ENCODE measurements at regions not wholly inside any gene's neighbourhood (a gene's known extent, or its start where the extent isn't known, plus 50 kb on each side); places are given as distances from the start of the nearest gene placed in this dataset.

DNA sequence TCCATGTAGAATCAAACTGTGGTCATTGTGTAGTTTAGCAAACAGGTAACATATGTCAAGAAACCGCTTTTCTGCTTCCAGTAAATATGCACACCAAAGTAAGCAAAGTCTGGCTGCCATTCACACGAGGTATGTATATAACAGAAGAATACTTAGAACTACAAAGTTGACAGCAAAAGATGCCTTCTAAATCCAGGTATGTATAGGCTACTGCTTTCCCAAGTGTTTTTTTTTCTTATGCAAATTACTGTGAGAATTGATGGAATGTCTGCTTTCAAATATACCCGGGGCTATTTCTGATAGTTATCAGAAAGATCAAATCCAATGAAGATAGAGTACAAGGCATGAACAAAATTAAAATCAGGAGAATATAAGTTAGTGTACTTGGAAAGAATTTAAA is 229.2 kb downstream of the HACE1 start:
- TF ChIP-seq, protein P1, sequence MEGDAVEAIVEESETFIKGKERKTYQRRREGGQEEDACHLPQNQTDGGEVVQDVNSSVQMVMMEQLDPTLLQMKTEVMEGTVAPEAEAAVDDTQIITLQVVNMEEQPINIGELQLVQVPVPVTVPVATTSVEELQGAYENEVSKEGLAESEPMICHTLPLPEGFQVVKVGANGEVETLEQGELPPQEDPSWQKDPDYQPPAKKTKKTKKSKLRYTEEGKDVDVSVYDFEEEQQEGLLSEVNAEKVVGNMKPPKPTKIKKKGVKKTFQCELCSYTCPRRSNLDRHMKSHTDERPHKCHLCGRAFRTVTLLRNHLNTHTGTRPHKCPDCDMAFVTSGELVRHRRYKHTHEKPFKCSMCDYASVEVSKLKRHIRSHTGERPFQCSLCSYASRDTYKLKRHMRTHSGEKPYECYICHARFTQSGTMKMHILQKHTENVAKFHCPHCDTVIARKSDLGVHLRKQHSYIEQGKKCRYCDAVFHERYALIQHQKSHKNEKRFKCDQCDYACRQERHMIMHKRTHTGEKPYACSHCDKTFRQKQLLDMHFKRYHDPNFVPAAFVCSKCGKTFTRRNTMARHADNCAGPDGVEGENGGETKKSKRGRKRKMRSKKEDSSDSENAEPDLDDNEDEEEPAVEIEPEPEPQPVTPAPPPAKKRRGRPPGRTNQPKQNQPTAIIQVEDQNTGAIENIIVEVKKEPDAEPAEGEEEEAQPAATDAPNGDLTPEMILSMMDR (IDR thresholded peaks at IDR 0.05) = no peak
- no peak for TF ChIP-seq POLR2A (IDR thresholded peaks at IDR 0.05)
